ENCODE measurements at regions not wholly inside any gene's neighbourhood (a gene's known extent, or its start where the extent isn't known, plus 50 kb on each side); places are given as distances from the start of the nearest gene placed in this dataset.

DNA sequence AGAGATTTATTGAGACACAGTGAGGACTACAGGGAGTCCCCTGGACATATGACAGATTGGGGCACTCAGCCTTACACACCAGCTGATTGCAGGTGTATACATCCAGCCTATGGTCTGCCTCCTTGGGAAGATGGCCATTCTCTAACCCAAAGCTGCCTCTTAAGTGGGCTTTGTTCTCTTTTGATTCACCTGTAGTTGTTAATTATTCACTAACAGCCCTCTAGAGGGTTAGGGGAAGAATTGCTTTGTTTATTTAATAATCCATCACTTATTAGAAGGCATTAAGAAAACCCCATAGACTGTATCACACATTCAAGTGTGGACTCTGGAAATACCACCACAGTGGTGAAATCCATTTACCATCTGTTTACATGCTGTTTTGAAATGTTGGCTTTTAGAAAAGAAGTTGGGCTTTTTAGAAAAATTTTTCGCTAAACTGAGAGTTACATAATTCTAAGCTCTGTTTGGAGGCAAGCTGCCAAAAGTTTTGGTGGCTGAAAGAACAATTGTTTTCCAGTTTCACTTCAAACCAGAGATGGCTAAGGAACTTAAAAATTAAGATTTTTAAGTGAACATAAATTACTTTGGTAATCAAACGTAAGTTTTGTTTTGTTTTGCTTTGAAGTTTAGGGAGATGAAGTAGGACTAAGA is 379.1 kb downstream of the ADRA2A start:
- DNase-seq, result peak; percentile 8

DNA sequence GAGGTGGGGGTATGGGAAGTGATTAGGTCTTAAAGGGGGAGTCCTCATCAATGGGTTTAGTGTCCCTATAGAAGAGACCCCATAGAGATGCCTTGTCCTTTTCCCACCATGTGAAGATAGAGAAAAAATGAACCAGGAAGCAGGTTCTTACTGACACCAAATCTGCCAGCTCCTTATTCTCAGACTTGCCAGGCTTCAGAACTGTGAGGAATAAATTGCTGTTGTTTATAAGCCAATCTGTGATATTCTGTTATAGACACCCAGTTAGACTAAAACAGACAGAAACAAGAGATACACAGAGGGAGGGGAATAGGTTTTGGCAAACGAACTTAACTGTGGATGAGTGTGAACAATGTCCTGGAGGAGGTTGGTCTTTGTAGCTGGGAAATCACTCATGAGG is 381.4 kb downstream of the ADRA2A start:
- DNase-seq, result no peak

DNA sequence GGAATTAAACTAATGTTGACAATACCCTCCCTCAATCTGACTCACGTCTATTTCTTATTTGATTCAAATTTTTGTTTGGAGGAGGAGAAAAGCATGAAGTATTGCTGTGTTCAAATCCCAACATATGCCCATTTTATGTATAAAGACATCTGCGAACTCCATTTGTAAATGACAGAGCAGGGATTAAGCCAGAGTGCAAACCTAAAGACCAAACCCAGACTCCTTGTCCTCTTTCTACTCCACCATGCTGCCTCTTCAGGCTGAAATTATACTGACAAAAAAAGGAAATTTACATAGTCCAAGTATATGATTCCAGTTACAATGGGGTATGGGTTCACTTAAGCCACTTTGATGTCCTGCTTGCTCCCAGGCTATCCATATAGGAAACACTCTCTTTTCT is 383.1 kb downstream of the ADRA2A start:
- DNase-seq, result no peak

DNA sequence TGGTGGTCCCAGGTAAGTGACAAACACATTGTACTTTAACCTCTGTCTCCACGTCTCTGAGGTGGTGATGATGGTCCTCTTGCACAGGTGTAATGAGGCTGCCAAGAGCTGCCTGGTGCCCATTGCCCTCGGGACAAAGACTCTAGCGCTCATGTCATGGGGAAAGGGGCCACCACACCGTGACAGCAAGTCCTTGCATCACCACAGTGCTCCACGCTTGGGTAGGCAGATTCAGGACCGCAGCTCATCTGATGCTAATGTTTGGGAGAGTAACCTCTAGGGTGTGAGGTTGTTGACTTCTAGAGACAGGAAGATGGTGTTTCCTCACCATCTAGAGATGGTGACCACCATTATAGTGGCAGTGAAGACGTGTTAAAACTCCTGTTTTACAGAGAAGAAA is 395.6 kb downstream of the ADRA2A start:
- no peak for DNase-seq

DNA sequence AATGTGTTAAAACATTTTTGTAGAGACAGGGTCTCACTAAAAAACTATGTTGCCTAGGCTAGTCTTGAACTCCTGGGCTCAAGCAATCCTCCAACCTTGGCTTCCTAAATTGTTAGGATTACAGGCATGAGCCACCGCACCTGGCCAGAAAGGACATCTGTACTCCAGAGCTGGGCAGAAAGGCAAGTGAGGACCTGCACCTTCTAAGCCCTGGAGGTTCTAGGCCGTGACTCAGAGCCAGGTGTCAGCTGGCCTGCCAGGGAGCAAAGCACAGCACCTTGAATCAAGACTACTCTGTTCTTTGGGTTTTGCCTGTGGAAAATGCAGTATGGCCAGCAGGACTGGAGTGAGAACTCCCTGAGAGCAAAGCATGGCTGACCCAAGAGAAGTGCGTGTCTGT is 396.5 kb downstream of the ADRA2A start:
- DNase-seq, result no peak

DNA sequence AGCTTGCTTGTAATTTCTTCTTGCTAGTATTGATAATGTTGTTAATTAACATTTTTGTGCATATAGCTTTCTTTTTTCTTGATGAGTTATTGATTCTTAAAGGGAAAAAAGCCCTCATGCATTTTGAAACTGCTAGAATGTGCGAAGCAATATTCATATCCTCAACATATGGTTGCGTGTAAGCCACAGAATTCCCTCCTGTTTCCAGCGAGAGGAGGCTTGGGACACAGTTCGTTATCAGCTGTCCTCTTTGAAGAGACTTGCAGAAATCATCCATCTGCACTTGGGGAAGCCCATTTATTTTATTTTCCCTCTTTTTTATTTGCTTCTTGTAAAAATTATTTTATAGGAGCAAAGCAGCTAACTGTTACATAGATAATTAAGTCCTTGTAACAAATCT is 398.0 kb downstream of the ADRA2A start:
- no peak for DNase-seq

DNA sequence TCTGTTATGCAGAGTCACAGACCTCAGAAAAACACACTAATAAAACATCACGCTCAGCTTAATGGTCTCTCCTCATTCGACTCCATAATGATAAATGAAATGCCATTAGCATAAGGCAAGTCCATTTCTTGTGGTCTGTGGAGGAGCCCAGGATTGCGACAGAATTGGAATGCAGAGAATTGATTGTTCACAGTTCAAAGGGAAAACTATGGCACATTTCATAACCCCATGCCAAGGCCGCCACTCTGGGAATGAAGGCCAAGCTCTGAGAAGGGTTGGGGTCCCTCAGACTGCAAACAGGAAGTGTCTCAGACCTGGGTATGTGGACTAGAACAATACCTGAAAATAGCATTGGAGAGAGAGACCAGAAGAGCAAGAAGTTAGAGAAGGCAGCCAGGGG is 398.9 kb downstream of the ADRA2A start:
- no peak for DNase-seq

DNA sequence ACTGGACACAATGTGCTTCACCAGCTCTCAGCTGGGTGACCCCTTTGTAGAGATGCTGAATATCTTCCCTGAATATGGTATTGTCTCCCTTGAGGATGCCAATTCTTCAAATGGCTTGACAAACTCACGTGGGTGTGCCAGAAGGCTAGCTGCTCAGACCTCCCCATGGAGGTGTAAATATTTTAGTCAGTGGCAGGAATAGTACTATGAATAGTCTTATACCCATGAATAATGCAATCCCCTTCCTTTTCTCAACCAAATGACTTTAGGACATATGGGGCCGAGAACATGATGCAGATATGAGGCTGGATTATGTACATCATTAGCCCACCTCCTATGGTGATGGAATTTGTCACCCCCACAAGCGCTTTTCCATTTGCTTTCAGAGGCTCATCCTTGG is 401.8 kb downstream of the ADRA2A start:
- no peak for DNase-seq

DNA sequence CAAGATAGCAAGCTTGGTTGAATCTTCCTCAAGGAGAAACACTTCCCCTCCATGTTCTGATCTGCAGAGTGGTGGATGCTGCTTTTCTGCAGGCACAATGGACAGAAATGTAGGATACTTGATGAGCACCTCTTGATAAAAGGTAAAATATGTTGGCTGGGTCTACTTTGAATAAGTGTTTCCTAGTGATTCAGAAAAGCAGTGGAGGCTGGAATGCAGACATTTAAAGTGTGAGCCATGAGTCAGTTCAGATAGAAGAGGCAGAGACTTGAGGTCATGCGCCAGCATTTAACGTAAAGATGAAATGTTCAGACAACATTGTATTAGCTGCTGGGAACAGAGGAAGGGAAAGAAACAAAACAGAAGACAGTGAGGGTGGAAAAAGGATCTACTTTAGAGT is 403.1 kb downstream of the ADRA2A start:
- no peak for DNase-seq

DNA sequence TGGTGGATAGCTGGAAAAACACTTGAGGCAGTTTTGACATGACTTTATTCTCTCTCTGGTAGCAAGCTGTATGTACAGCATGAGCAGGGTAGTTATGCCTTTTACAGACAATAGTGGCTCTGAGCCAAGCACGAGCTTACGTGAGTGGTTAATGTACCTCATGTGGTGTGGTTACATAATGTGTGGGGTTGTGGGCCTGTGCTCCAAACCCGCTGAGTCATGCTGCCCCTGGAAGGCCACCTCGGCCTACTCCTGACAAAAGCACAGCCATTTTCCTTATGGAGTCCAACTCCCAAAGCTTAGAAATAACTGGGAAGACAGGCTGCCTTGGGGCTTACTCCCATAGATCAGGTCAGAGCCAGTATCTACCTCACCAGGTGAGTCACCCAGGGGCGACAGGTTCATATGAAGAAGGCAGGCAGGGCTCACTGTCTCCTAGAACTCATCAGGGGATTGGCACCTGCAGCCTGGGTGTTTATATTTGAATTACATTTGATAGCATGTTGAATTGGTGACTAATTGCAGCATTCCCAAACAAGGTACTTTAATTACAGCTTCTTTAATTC is 404.5 kb downstream of the ADRA2A start:
- peak; percentile 4 for DNase-seq

DNA sequence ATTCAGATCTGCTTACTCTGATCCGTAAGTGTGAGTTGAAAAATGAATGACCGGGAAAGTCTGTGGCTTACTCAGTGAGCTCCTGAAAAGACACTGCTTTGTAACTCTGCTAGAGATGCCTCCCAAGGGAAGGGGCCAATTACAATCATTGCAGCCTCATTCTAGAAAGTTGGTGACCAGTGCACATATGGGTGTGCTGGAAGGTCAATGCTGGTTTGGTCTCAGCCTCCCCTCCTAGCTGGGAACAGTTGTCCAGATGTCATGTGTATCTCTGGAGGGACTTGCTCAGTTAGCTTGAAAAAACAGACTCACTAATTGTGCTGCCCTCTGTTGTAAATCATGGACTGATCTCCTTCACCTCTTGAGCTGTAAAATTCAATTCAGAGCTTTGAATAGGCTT is 405.0 kb downstream of the ADRA2A start:
- no peak for DNase-seq

DNA sequence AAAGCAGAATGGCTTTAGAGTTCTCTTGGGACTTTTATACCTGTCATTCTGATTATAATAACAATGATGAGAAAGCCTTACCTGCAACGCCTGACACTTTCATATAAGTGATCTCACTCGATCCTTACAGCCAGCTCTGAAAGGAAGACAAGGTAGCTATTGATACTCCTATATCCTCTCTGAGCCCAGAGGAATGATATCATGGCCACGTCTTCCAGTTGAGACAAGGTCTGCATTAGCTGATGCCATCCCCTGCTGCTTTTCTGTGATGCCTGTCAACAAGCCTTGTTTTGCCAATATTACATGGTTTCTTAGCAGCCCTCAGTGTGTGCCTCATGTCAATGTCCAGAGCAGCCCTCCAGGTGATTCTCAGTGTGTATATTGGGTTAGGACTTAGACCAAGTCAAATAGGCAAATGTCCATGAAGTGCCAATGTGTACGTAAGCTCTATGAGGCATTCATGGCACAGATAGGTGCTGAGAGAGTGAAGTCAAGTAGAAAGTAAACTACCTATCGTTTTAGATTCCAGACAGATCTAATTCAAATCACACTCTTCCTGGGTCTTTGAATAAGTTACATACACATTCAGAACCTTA is 405.9 kb downstream of the ADRA2A start:
- DNase-seq, result no peak

DNA sequence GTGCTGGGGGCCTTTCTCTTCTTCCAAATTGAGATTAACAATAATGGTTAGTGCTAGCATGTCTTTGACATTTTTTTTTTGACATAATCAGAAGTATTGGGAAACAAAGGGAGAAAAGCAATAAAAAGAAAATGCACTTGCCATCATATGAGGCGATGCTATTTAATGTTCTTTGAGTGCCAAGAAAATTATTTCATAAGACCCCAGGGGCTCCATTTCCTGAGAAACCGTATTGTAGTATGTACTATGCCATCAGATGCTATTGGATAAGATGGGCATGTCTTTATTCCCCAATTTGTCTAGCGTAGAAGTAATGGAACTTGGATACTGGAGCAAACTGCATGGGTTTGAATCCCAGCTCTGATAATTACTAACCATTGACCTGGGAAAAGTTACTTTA is 408.9 kb downstream of the ADRA2A start:
- DNase-seq, result no peak

DNA sequence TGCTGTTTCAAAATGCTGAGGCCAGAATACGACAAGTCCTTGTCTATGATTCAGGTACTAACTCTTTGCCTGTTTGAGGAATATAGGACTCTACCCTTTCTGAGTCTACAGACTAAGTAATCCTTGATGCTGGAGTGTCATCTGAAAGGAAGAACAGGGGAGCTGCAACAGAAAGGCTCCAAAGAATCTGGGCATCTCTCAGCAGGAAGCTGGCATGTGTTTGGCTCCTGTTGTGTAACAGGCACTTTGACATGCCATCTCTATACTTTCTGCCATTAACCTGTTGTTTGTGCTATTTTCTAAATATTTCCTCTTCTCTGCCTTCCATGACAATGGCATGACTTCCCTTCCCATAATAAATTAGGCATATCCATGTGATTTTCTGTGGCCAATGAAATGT is 409.5 kb downstream of the ADRA2A start:
- no peak for DNase-seq

DNA sequence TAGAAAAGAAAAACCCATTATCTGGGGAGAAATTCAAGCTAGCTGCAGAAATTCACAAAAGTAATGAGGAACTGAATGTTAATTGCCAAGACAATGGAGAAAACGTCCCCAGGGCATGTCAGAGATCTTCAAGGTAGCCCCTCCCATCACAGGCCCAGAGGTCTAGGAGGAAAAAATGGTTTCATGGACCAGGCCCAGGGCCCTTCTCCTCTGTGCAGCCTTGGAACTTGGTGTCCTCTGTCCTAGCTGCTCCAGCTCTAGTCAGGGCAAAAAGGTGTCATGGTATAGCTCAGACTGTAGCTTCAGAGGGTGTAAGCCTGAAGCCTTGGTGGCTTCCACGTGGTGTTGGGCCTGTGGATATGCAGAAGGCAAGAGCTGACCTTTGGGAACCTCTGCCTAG is 411.8 kb downstream of the ADRA2A start:
- no peak for DNase-seq

DNA sequence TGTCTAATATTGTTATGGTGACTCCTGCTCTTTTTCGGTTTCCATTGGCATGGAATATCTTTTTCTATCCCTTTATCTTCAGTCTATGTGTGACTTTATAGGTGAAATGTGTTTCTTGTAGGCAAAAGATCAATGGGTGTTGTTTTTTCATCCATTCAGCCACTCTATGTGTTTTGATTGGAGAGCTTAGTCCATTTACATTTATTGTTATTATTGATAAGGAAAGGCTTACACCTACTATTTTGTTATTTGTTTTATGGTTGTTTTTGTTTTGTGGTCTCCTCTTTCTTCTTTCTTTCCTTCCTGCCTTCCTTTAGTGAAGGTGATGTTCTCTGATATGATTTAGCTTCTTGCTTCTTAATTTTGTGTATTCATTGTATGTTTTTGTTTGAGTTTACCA is 414.3 kb downstream of the ADRA2A start:
- DNase-seq, result no peak

DNA sequence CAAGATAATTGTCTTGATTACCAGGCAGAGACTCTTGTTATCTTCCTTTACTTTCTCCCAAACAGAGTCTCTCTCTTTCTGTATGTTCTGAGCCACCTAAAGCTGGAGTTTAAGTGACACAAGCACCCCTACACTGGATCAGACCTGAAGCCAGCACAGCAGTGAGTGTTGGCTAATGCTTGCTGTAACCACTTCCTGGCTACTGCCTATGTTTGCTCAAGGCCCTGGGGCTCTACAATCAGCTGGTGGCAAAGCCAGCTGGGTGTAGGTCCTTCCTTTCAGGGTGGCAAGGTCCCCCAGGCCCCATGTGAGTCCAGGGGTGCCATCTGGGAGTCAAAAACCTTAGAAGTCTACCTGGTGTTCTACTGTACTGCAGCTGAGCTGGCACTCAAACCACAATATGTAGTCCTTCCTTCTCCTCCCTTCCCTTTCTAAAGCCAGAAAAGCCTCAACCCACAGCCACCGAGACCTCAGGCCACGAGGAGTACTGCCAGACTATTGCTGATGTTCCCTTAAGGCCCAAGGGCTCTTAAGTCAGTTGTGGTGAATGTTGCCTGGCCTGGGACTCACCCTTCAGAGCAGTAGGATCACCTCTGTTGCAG is 416.3 kb downstream of the ADRA2A start:
- DNase-seq, result no peak

DNA sequence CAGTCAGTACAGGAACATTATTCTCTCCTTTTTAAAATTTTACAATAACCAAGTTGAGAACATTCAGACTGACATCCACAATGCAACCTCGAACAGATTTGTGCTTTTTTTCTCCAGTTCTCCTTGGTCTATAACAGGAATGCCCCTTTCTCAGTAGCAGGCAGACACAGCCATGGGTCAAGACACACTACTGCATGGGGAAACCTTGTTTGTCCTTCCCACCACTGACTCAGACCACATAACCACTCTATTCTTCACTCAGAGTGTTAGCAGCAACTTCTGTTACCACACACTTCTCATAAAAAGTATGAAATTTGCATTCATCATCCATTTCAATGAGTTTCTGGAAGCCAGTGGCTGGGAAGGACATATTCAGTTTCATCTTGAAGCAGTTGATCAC is 421.7 kb downstream of the ADRA2A start:
- DNase-seq, result no peak

DNA sequence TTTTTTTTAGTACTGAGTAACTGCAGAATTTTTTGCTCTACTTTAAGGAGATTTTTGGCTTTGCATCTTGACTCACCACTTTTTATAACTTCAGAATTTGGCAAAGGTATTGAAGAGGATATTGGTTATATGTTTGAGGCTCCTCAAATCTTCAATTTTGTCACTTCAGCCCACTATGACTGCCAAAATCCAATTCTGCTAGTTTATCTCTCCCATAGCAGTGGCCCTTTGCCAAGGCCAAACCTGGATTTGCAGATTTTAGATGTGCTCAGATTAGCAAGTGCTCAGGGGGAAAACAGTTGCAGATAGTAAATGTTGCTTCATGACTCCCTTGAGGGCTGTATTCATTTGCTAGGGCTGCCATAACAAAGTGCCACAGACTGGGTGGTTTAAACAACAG is 427.5 kb downstream of the ADRA2A start:
- no peak for DNase-seq

DNA sequence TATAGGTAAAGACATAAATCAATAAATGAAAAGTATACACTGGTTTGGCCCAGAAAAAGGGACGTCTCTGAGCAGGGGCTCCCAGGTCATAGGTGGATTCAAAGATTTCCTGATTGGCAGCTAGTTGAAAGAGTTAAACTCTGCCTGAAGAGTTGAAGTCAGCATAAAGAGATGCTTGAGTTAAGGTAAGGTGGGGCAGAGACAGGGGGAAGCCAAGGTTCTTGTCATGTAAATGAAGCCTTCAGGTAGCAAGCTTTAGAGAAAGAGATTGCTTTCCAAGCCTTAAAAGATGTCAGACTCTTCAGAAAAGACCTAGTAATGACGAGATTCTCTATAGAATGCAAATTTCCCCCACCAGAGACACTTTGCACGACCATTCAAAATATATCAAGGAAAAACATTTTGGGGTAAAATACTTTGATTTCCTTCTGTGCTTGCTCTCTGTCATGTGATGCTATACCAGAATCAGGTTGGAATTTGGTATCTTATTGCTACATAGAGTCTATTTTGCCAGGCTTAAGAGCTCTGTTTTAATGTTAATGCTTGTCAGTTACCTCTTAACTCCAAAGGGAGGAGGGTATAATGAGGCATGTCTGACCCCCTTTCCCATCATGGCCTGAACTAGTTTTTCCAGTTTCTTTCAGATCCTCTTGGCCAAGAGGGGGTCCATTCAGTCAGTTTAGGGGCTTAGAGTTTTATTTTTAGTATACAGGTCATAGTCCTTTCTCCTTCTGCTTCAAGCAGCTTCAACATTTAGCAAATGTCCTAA is 429.6 kb downstream of the ADRA2A start:
- DNase-seq, result no peak

DNA sequence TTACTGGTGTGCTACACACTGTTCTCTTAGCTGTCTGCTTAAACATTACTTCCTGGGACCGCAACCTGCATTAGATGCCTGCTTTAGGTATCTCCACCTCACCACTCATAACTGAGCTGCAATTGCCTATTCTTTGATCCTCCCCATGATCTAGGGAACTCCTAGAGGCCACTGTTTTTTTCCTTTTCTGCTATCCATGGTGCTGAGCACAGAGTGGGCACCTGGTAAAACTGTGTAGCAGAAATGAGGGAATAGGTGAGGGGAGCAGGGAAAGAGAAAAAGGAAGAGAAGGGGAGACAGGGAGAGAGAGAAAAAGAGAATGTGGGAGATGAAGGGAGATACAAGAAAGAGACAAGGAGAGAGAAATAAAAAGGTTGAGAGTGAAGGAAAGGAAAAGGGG is 434.9 kb downstream of the ADRA2A start:
- DNase-seq, result peak; percentile 1

DNA sequence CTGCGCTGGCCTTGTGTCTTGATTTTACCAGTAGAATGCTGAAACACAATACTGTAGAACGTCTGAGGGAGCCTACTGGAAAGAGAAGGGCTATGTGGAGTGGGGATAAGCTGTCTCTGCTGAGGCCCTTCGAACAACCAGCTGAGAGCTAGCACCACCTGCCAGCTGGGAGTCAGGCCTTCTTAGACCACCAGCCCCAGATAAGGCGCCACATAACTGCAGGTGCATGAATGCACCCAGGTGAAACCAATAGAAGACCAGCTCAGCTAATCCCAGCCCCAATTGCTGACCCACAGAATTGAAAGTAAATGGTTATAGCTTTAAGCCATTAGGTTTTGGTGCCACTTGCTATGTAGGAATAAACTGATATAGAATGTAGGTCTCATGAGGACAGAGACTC is 438.4 kb downstream of the ADRA2A start:
- no peak for DNase-seq

DNA sequence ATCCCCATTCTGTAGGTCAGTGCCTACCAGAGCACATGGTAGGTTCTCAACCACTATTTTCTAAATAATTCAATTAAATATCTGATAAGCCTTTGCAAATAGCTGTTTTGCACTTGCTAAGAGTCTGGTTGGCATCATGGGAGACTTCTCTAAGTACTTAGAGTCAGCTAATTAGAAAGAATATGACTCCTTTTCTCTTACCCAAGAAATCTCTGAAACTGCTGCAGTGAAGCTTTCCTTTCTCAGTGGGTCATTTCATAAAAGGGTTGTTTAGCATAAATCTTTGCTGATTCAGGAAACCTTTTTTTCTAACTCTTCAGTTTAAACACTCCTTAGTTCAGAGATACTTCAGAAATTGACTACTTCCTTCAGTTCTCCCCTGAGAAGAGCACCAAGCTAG is 438.9 kb downstream of the ADRA2A start:
- no peak for DNase-seq

DNA sequence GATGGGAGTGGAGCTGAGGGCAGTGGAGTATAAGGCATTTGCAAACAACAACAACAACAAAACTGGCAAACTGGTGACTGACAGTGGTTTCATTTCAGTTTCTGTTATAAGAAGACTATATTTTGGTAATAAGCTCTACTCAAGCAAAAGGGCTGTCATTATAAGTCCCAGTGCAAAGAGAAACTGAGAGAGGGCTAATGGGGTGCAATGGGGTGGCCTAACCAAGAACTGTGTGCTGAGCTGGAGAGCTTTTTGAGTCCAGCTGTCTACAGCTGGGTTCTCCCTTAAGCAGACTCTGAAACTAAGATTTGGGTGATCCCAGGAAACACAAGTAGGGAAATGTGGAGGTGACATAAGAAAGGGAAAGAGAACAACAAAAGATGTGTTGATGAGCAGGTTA is 439.3 kb downstream of the ADRA2A start:
- DNase-seq, result no peak
